ENCODE measurements at regions not wholly inside any gene's neighbourhood (a gene's known extent, or its start where the extent isn't known, plus 50 kb on each side); places are given as distances from the start of the nearest gene placed in this dataset.

GRCh38 chr13:106433066-106433465, 102.4 kb downstream of the EFNB2 start:
- in situ Hi-C loops (cut with HindIII; ENCODE audit: low sequenced_read_pairs): no loop called here

- in situ Hi-C loops (cut with HindIII; ENCODE audit: low sequenced_read_pairs): no loop called here
These were observed 102.8 kb downstream of the EFNB2 start for GRCh38 chr13:106432636-106433035.

GRCh38 chr13:106426909-106427308, 108.6 kb downstream of the EFNB2 start:
- in situ Hi-C loops (cut with HindIII; ENCODE audit: low sequenced_read_pairs): no loop called here

GRCh38 chr13:106425661-106426060, 109.8 kb downstream of the EFNB2 start:
- in situ Hi-C loops (cut with HindIII; ENCODE audit: low sequenced_read_pairs): no loop called here

GRCh38 chr13:106424805-106425204, 110.7 kb downstream of the EFNB2 start:
- in situ Hi-C loops (cut with HindIII; ENCODE audit: low sequenced_read_pairs): no loop called here

GRCh38 chr13:106423530-106423929, 111.9 kb downstream of the EFNB2 start:
- in situ Hi-C loops (cut with HindIII; ENCODE audit: low sequenced_read_pairs): no loop called here

- in situ Hi-C loops (cut with HindIII; ENCODE audit: low sequenced_read_pairs): no loop called here
These were observed 116.9 kb downstream of the EFNB2 start for GRCh38 chr13:106418556-106418955.

- in situ Hi-C loops (cut with HindIII; ENCODE audit: low sequenced_read_pairs): no loop called here
These were observed 117.9 kb downstream of the EFNB2 start for GRCh38 chr13:106417467-106418110.

- in situ Hi-C loops (cut with HindIII; ENCODE audit: low sequenced_read_pairs): no loop called here
These were observed 118.8 kb downstream of the EFNB2 start for GRCh38 chr13:106416645-106417044.

GRCh38 chr13:106415971-106416370, 119.5 kb downstream of the EFNB2 start:
- in situ Hi-C loops (cut with HindIII; ENCODE audit: low sequenced_read_pairs): no loop called here

GRCh38 chr13:106415442-106415841, 120.0 kb downstream of the EFNB2 start:
- in situ Hi-C loops (cut with HindIII; ENCODE audit: low sequenced_read_pairs): no loop called here

GRCh38 chr13:106407338-106407737, 128.1 kb downstream of the EFNB2 start:
- in situ Hi-C loops (cut with HindIII; ENCODE audit: low sequenced_read_pairs): no loop called here

- in situ Hi-C loops (cut with HindIII; ENCODE audit: low sequenced_read_pairs): no loop called here
These were observed 129.7 kb downstream of the EFNB2 start for GRCh38 chr13:106405731-106406130.

- in situ Hi-C loops (cut with HindIII; ENCODE audit: low sequenced_read_pairs): no loop called here
These were observed 132.2 kb downstream of the EFNB2 start for GRCh38 chr13:106403280-106403679.

- in situ Hi-C loops (cut with HindIII; ENCODE audit: low sequenced_read_pairs): no loop called here
These were observed 132.6 kb downstream of the EFNB2 start for GRCh38 chr13:106402866-106403265.

GRCh38 chr13:106401081-106401480, 134.4 kb downstream of the EFNB2 start:
- in situ Hi-C loops (cut with HindIII; ENCODE audit: low sequenced_read_pairs): no loop called here

- in situ Hi-C loops (cut with HindIII; ENCODE audit: low sequenced_read_pairs): no loop called here
These were observed 135.2 kb downstream of the EFNB2 start for GRCh38 chr13:106400289-106400688.

- in situ Hi-C loops (cut with HindIII; ENCODE audit: low sequenced_read_pairs): no loop called here
These were observed 137.2 kb downstream of the EFNB2 start for GRCh38 chr13:106398289-106398688.

- in situ Hi-C loops (cut with HindIII; ENCODE audit: low sequenced_read_pairs): no loop called here
These were observed 141.7 kb downstream of the EFNB2 start for GRCh38 chr13:106393776-106394175.

GRCh38 chr13:106391681-106392080, 143.8 kb downstream of the EFNB2 start:
- in situ Hi-C loops (cut with HindIII; ENCODE audit: low sequenced_read_pairs): no loop called here

- in situ Hi-C loops (cut with HindIII; ENCODE audit: low sequenced_read_pairs): no loop called here
These were observed 144.2 kb downstream of the EFNB2 start for GRCh38 chr13:106391271-106391670.

- in situ Hi-C loops (cut with HindIII; ENCODE audit: low sequenced_read_pairs): no loop called here
These were observed 145.1 kb downstream of the EFNB2 start for GRCh38 chr13:106390367-106390766.

GRCh38 chr13:106385654-106386053, 149.8 kb downstream of the EFNB2 start:
- in situ Hi-C loops (cut with HindIII; ENCODE audit: low sequenced_read_pairs): no loop called here

All from DLD1 (cell line).